H1 (cell line): ENCODE measurements at regions not wholly inside any gene's neighbourhood (a gene's known extent, or its start where the extent isn't known, plus 50 kb on each side); places are given as distances from the start of the nearest gene placed in this dataset.

Experiments used
- CTCF ChIA-PET: fragments of 300-600 bp; sonication (Branson Sonifier 250); formaldehyde crosslinking; loops from one replicate; lab custom pipeline; 2021; ENCODE audit not compliant: partially characterized antibody; lab: Charles Lee
- POLR2A ChIA-PET: fragments of 300-600 bp; sonication (Branson Sonifier 250); formaldehyde crosslinking; loops from one replicate; lab custom pipeline; 2021; ENCODE audit warnings: inconsistent platforms; ENCODE audit not compliant: partially characterized antibody; lab: Charles Lee
- DNase-seq, 2 experiments: peaks; one replicate each; pipeline versions ENCODE4 v3.0.0 to v3.0.0-alpha.2; 2010 to 2022; ENCODE audit warnings: low spot score in 2 of 2, low read depth in 1 of 2, mixed read lengths in 1 of 2
- FAIRE-seq: peaks from 2 replicates; lab custom pipeline; 2011; peaks lifted over from hg19 to GRCh38; lab: Jason Lieb, UNC
- H2AFZ ChIP-seq: 2 replicates; pipeline ENCODE4 v1.8.1; 2012; ENCODE audit warnings: low read length, inconsistent platforms
- H2AK5ac ChIP-seq: 2 replicates; pipeline ENCODE4 v1.6.1; 2013; ENCODE audit warnings: low read depth, low read length
- H2BK120ac ChIP-seq: replicated peaks from 2 replicates; pipeline ENCODE3; 2013; ENCODE audit warnings: low read depth, low read length, inconsistent platforms
- H2BK12ac ChIP-seq: 2 replicates; pipeline ENCODE4 v1.6.1; 2013; ENCODE audit warnings: low read depth, low read length
- H2BK15ac ChIP-seq: 2 replicates; pipeline ENCODE4 v1.6.1; 2013; ENCODE audit warnings: low read length
- H2BK20ac ChIP-seq: 2 replicates; pipeline ENCODE4 v1.6.1; 2013; ENCODE audit warnings: low read length
- H2BK5ac ChIP-seq: 2 replicates; pipeline ENCODE4 v1.6.1; 2013; ENCODE audit warnings: low read depth, low read length
- H3K14ac ChIP-seq: 2 replicates; pipeline ENCODE4 v1.6.1; 2013; ENCODE audit warnings: inconsistent platforms; ENCODE audit not compliant: insufficient read length
- H3K18ac ChIP-seq: 2 replicates; pipeline ENCODE4 v1.6.1; 2013; ENCODE audit warnings: low read length; ENCODE audit errors: extremely low read depth
- H3K23ac ChIP-seq: 2 replicates; pipeline ENCODE4 v1.6.1; 2013; ENCODE audit warnings: inconsistent platforms; ENCODE audit not compliant: insufficient read length
- H3K23me2 ChIP-seq: 2 replicates; pipeline ENCODE4 v1.6.1; 2013; ENCODE audit warnings: low read depth, low read length
- H3K27ac ChIP-seq: 2 replicates; pipeline ENCODE4 v1.6.1; 2011; ENCODE audit warnings: low read depth, low read length, inconsistent platforms
- H3K27me3 ChIP-seq, 4 experiments: replicated peaks in 1 of 4; 1 replicate in 1 of 4; 2 replicates in 3 of 4; pipeline versions ENCODE4 v1.6.1 to v1.8.1; 2011 to 2013; ENCODE audit warnings: low read length in 3 of 4, mild to moderate bottlenecking in 3 of 4, inconsistent platforms in 2 of 4, mixed read lengths in 2 of 4, moderate library complexity in 1 of 4; ENCODE audit not compliant: control insufficient read depth in 3 of 4, insufficient read depth in 3 of 4; ENCODE audit errors: extremely low read depth in 1 of 4
- H3K36me3 ChIP-seq, 4 experiments: 2 replicates each; pipeline versions ENCODE4 v1.6.1 to v1.8.1; 2011 to 2013; ENCODE audit warnings: mild to moderate bottlenecking in 4 of 4, low read length in 3 of 4, moderate library complexity in 2 of 4, control low read depth in 1 of 4, inconsistent platforms in 1 of 4; ENCODE audit not compliant: insufficient read depth in 4 of 4, control insufficient read depth in 2 of 4
- H3K4ac ChIP-seq: replicated peaks from 2 replicates; pipeline ENCODE3; 2013; ENCODE audit warnings: low read length, low read depth, mixed read lengths, inconsistent platforms; ENCODE audit not compliant: insufficient read length
- H3K4me1 ChIP-seq, 4 experiments: replicated peaks in 1 of 4; 1 replicate in 1 of 4; 2 replicates in 3 of 4; pipeline versions ENCODE4 v1.6.1 to v1.8.1; 2011 to 2013; ENCODE audit warnings: low read length in 3 of 4, inconsistent platforms in 2 of 4, mixed read lengths in 1 of 4; ENCODE audit not compliant: insufficient read depth in 4 of 4, control insufficient read depth in 3 of 4
- H3K4me2 ChIP-seq, 2 experiments: 2 replicates each; pipeline versions ENCODE4 v1.6.1 to v1.8.1; 2011 to 2013; ENCODE audit warnings: low read depth in 2 of 2, low read length in 2 of 2, control low read depth in 1 of 2, inconsistent platforms in 1 of 2, mild to moderate bottlenecking in 1 of 2; ENCODE audit not compliant: insufficient read depth in 1 of 2
- H3K4me3 ChIP-seq, 4 experiments: fragments of 200-600, 300-600 bp in 1 of 4; sonication (generic), shearing (Covaris generic), sonication (Bioruptor Twin) in 1 of 4; 2 replicates each; pipeline versions ENCODE4 v1.5.1 to v1.8.1; 2011 to 2016; ENCODE audit warnings: low read length in 4 of 4, low read depth in 3 of 4, control low read depth in 2 of 4, inconsistent platforms in 2 of 4, mild to moderate bottlenecking in 2 of 4, mixed read lengths in 1 of 4, moderate library complexity in 1 of 4; ENCODE audit not compliant: insufficient read depth in 2 of 4; ENCODE audit errors: extremely low read depth in 1 of 4
- H3K56ac ChIP-seq: replicated peaks from 2 replicates; pipeline ENCODE3; 2013; ENCODE audit warnings: low read depth, mild to moderate bottlenecking, mixed read lengths, low read length, inconsistent platforms; ENCODE audit not compliant: insufficient read length
- H3K79me1 ChIP-seq: 2 replicates; pipeline ENCODE4 v1.6.1; 2013; ENCODE audit warnings: low read depth, low read length, control low read depth
- H3K79me2 ChIP-seq, 2 experiments: 2 replicates each; pipeline versions ENCODE4 v1.6.1 to v1.8.1; 2012 to 2013; ENCODE audit warnings: low read length in 2 of 2, mild to moderate bottlenecking in 2 of 2, inconsistent platforms in 1 of 2; ENCODE audit not compliant: insufficient read depth in 2 of 2, control insufficient read depth in 1 of 2
- H3K9ac ChIP-seq, 4 experiments: replicated peaks in 1 of 4; 1 replicate in 1 of 4; 2 replicates in 3 of 4; pipeline versions ENCODE4 v1.6.1 to v1.8.1; 2011 to 2013; ENCODE audit warnings: low read depth in 3 of 4, low read length in 3 of 4, control low read depth in 2 of 4, mild to moderate bottlenecking in 2 of 4, moderate library complexity in 2 of 4, inconsistent platforms in 1 of 4; ENCODE audit errors: extremely low read depth in 1 of 4
- H3K9me3 ChIP-seq, 2 experiments: 2 replicates each; pipeline versions ENCODE4 v1.6.1 to v1.8.1; 2012 to 2013; ENCODE audit warnings: mild to moderate bottlenecking in 2 of 2, moderate library complexity in 2 of 2, control low read depth in 1 of 2, inconsistent platforms in 1 of 2, low read depth in 1 of 2, low read length in 1 of 2, mixed read lengths in 1 of 2; ENCODE audit not compliant: insufficient read depth in 2 of 2
- H4K20me1 ChIP-seq, 2 experiments: replicated peaks in 1 of 2; 2 replicates each; pipeline versions ENCODE3 to v1.8.1; 2011 to 2013; ENCODE audit warnings: inconsistent platforms in 2 of 2, low read length in 2 of 2, mild to moderate bottlenecking in 1 of 2; ENCODE audit not compliant: insufficient read depth in 2 of 2, control insufficient read depth in 1 of 2
- H4K5ac ChIP-seq: 2 replicates; pipeline ENCODE4 v1.6.1; 2013; ENCODE audit warnings: low read length, low read depth, mixed read lengths, inconsistent platforms; ENCODE audit not compliant: insufficient read length
- H4K8ac ChIP-seq: 2 replicates; pipeline ENCODE4 v1.8.0; 2013; ENCODE audit warnings: mild to moderate bottlenecking, moderate library complexity, low read length, inconsistent platforms; ENCODE audit not compliant: insufficient read depth; ENCODE audit errors: extremely low read depth
- H4K91ac ChIP-seq: replicated peaks from 2 replicates; pipeline ENCODE3; 2013; ENCODE audit warnings: low read length, mixed read lengths, inconsistent platforms; ENCODE audit not compliant: insufficient read length
- BCL11A ChIP-seq, 2 experiments: IDR thresholded peaks; one replicate each; pipeline ENCODE4 v1.6.1; 2011; ENCODE audit warnings: low read depth in 2 of 2, low read length in 2 of 2, mild to moderate bottlenecking in 2 of 2
- CEBPB ChIP-seq: IDR thresholded peaks from 2 replicates; pipeline ENCODE4 v1.6.1; 2012; ENCODE audit warnings: low read depth, low read length
- EP300 ChIP-seq, 2 experiments: IDR thresholded peaks; 1 replicate in 1 of 2; 2 replicates in 1 of 2; pipeline ENCODE4 v1.6.1; 2011 to 2012; ENCODE audit warnings: low read depth in 2 of 2, low read length in 2 of 2, mild to moderate bottlenecking in 2 of 2, borderline replicate concordance in 1 of 2, inconsistent platforms in 1 of 2, moderate library complexity in 1 of 2
- HDAC2 ChIP-seq, 2 experiments: fragments of 300-600 bp in 1 of 2; sonication (generic) in 1 of 2; IDR thresholded peaks; 2 replicates each; pipeline ENCODE4 v1.6.1; 2011 to 2012; ENCODE audit warnings: low read depth in 2 of 2, low read length in 2 of 2, mild to moderate bottlenecking in 2 of 2, moderate library complexity in 2 of 2, borderline replicate concordance in 1 of 2, inconsistent platforms in 1 of 2
- KDM1A ChIP-seq: fragments of 200-600, 300-600 bp; sonication (generic); IDR thresholded peaks from 2 replicates; pipeline ENCODE4 v1.7.1; 2016; ENCODE audit warnings: mild to moderate bottlenecking, low read length, borderline replicate concordance
- KDM5A ChIP-seq: fragments of 200-600 bp; IDR thresholded peaks from 2 replicates; pipeline ENCODE4 v1.7.1; 2012; ENCODE audit warnings: mild to moderate bottlenecking, low read length, inconsistent platforms, mixed read lengths
- POU5F1 ChIP-seq: IDR thresholded peaks from 2 replicates; pipeline ENCODE4 v1.6.1; 2011; ENCODE audit warnings: low read depth, mild to moderate bottlenecking, low read length, moderate library complexity
- SP1 ChIP-seq: IDR thresholded peaks from 2 replicates; pipeline ENCODE4 v1.6.1; 2011; ENCODE audit warnings: low read depth, low read length
- SRF ChIP-seq: IDR thresholded peaks from 2 replicates; pipeline ENCODE4 v1.6.1; 2011; ENCODE audit warnings: mild to moderate bottlenecking, low read depth, low read length, moderate library complexity
- WGBS, 2 experiments: shearing (Covaris generic) in 1 of 2; methylation state at CpG; one replicate each; pipeline versions ENCODE4 v1.1.6 to v1.1.7; 2013 to 2015; ENCODE audit warnings: low lambda C conversion rate in 2 of 2, mixed read lengths in 2 of 2, inconsistent platforms in 1 of 2, low coverage in 1 of 2, missing lambda C conversion rate in 1 of 2; ENCODE audit not compliant: insufficient replicate concordance in 2 of 2, insufficient coverage in 1 of 2, insufficient read length in 1 of 2; ENCODE audit errors: extremely low coverage in 1 of 2, missing lambda C conversion rate in 1 of 2; 5-methylcytosine and 5-hydroxymethylcytosine counted together
- TF ChIP-seq, protein P1 (sequence below): IDR thresholded peaks from 2 replicates; pipeline ENCODE4 v1.6.1; 2011; ENCODE audit warnings: low read depth, mild to moderate bottlenecking, low read length; ENCODE audit not compliant: insufficient read depth

DNA sequence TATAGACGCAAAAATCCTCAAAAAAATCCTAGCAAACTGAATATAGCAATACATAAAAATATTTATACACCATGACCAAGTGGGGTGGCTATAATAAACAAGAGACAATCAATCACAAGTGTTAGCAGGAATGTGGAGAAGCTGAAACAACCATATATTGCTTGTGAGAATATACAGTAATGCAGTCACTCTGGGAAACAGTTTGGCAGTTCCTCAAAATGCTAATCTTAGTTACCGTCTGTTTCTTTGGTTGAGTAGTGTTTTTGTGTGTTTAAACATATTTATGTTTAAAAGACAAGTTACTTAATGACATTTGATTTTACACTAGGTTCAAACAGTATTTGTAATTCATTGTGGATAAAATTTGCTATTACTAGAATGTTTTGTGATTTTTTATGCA is 792.0 kb downstream of the LTN1 start:
- Histone ChIP-seq H3K4me2 (no peak overlapping the region), H3K9ac (no peak overlapping the region), H2AK5ac (no peak overlapping the region), H2BK15ac (no peak overlapping the region), H3K4ac (no peak overlapping the region), H2BK12ac (no peak overlapping the region), H2BK120ac (no peak overlapping the region), H3K14ac (no peak overlapping the region), H3K23ac (no peak overlapping the region), H3K9me3 (no peaks in the 10 kb centered on the region; a peak in 1 of 4 replicates), H2BK20ac (no peak overlapping the region), H3K4me1 (no peaks in the 10 kb centered on the region), H3K79me2 (no peaks in the 10 kb centered on the region), H3K36me3 (no peaks in the 10 kb centered on the region), H4K91ac (no peak overlapping the region), H3K27me3 (no peaks in the 10 kb centered on the region), H3K4me3 (no peak overlapping the region), H3K56ac (no peak overlapping the region), H3K79me1 (no peaks in the 10 kb centered on the region), H4K8ac (no peak overlapping the region), H4K20me1 (no peaks in the 10 kb centered on the region), H2BK5ac (no peak overlapping the region), H4K5ac (no peak overlapping the region), H3K27ac (no peak overlapping the region), H3K18ac (no peak overlapping the region), H2AFZ (no peak overlapping the region), H3K23me2 (no peaks in the 10 kb centered on the region)
- no peak for FAIRE-seq
- 94% methylated on average over 2 of the region's 2 CpGs; no CpG with 5 or more reads in 1 of the 2 experiments for WGBS, 2 experiments
- CTCF ChIA-PET: interaction anchor here (0.7 kb wide), 1 partner anchor 1319 kb away, joined by 3 read pairs; no protein-coding TSS in a partner anchor
- POLR2A ChIA-PET: no interaction called here
- no peak for DNase-seq
- no peak for TF ChIP-seq HDAC2 (IDR thresholded peaks at IDR 0.05; ENCODE audit: borderline replicate concordance in 1 of 2, low read depth in 2 of 2, low read length in 2 of 2)
- TF ChIP-seq, protein P1, sequence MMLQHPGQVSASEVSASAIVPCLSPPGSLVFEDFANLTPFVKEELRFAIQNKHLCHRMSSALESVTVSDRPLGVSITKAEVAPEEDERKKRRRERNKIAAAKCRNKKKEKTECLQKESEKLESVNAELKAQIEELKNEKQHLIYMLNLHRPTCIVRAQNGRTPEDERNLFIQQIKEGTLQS: no peak
- no peak for TF ChIP-seq BCL11A (IDR thresholded peaks at IDR 0.05; ENCODE audit: low read depth in 2 of 2, low read length in 2 of 2)
- no peak for TF ChIP-seq POU5F1
- TF ChIP-seq SP1: no peak
- TF ChIP-seq KDM1A: no peak
- TF ChIP-seq KDM5A: no peak
- no peak for TF ChIP-seq SRF
- no peak for TF ChIP-seq EP300 (IDR thresholded peaks at IDR 0.05; ENCODE audit: borderline replicate concordance in 1 of 2, low read depth in 2 of 2, low read length in 2 of 2)
- TF ChIP-seq CEBPB: no peak
